ENCODE measurements at regions not wholly inside any gene's neighbourhood (a gene's known extent, or its start where the extent isn't known, plus 50 kb on each side); places are given as distances from the start of the nearest gene placed in this dataset.

DNA sequence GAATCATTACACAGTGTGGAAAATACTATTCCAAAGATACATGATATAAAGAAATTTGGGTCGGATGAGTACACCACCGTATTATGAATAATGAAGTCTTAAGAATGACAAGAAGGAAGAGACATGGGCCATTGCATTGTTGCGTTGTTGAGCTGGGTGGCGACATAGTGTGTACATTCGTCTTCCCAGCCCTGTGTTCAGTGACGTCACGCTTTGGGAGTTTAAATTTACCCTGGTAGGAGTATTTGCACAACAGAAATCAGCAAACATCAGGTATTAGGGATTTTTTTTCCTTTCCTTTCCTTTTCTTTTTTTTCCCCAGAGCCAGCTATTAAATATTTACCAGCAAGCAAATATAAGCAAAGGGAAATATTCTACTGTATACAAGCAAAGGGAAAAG, 347.2 kb upstream of the NETO1 start:
- TF ChIP-seq, protein P1, sequence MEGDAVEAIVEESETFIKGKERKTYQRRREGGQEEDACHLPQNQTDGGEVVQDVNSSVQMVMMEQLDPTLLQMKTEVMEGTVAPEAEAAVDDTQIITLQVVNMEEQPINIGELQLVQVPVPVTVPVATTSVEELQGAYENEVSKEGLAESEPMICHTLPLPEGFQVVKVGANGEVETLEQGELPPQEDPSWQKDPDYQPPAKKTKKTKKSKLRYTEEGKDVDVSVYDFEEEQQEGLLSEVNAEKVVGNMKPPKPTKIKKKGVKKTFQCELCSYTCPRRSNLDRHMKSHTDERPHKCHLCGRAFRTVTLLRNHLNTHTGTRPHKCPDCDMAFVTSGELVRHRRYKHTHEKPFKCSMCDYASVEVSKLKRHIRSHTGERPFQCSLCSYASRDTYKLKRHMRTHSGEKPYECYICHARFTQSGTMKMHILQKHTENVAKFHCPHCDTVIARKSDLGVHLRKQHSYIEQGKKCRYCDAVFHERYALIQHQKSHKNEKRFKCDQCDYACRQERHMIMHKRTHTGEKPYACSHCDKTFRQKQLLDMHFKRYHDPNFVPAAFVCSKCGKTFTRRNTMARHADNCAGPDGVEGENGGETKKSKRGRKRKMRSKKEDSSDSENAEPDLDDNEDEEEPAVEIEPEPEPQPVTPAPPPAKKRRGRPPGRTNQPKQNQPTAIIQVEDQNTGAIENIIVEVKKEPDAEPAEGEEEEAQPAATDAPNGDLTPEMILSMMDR (IDR thresholded peaks at IDR 0.05; ENCODE audit: poor library complexity): no peak
- TF ChIP-seq EZH2 (IDR thresholded peaks at IDR 0.05; ENCODE audit: borderline replicate concordance): no peak

All from hepatocyte (in vitro differentiated cells).